Activated CD4-positive, alpha-beta T cell treated with anti-CD3 and anti-CD28 coated beads, Interleukin-2, amount 50 U/mL, for 1 hour (primary cell): ENCODE measurements at regions not wholly inside any gene's neighbourhood (a gene's known extent, or its start where the extent isn't known, plus 50 kb on each side); places are given as distances from the start of the nearest gene placed in this dataset.
"Not testable (repeated sequence)": the region's sequence is repeated elsewhere in the genome, so short reads cannot be mapped to it uniquely, and the experiment has no call there.

ENCODE experiments used
- DNase-seq: peaks from one replicate; pipeline ENCODE4 v3.0.0-alpha.2; 2020

DNA sequence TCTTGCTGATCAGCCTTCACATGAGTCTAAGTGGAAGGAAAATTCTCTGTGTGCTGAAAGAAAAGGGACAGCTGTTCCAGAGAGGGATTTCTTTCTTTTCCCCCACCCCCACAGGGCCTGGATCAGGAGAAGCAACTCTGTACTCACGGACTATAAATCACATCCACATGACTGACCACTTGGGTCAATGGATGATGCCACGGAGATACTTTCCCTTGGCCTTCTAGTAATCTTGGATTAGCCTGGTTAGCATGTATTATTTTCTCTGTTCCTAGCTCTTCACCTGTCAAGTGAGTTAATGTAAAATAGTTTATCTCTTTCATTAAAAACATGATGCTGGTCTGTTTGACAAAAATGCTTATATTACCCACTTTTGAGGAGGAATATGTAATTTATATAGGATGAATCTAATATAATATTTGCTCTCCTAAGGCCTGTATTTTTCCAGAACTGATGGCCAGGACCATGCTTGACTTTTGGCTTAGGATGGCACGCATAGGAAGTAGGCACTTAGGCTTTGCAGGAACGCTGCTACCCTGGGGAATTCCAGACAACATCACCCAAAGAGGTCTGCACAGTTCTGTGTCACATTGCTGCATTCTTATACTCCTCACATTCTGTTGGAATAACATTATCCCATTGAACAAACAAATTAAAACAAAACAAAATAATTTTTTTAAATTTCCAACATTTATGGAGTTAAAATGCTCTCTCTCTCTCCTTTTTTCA lies 892.1 kb downstream of the TLE1 start:
- no peak for DNase-seq

DNA sequence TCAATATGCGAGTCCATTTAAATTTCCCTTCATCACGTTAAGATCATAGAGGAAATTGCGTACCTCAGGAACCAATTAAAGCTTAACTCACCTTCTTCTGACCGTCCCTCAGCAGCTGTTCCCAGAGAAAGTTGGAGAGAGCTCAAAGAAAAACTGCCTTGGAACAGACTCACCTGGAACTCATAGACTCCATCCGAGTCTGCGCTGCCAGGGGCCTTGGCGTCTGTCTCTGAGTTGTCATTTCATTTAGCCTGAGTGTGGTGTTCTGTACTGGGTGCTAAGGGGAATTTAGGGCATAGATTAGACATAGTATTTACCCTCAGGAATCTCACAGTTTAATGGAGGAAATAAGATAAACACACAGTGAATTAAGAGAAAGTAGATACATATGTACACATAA lies 892.7 kb downstream of the TLE1 start:
- DNase-seq = no peak

DNA sequence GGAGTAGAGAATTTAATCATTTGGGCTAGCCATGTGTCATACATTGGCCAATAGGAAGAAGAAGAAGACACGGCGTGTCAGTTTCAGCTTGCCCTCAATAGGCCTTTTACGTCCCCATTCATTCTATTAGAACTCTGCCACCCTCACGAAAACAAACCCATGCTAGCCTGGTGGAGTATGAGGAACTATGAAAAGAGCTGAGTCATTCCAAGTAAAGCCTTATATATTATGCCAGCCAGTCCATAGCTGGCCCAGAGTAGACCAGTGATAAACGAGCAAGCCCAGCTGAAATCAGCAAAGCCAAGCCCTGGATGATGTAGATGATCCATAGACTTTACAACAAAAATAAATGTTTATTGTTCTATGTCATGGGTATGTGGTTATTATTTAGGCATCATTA lies 895.1 kb downstream of the TLE1 start:
- no peak for DNase-seq

DNA sequence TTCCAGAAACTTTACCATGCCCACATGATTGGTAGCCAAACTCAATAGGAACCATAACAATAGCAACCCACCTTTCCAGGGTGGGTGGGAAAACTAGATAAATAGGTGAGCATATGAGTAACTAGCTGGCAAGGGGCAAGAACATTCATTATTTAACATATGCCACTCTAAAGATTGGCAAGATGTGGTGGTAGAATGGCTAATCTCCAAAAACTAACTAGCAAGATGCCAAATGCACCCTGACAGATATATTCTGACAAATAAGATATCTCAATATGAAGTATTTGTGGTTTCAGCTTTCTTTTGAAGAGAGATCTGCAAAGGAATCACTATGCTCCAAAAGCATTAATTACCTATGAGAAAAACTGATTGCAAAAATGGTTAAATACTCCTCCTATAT lies 895.6 kb downstream of the TLE1 start:
- DNase-seq = no peak

DNA sequence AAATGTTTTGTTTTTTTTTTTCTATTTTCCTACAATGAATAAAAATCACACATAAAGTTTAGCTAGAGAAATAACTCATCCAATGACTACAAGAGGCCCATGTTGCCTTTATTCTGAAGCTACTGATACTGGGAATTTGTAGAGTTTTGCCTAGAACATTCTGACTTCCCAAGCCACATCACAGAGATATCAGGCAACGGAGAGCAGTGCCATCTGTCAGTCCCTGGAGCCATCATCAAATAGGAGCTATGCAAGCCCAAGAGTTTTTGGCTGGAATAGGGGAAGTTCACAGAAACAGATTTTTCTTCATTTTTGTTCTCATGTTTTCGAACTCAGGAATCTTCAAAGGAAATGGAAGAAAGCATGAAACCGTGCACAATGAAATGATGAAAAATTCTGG lies 896.6 kb downstream of the TLE1 start:
- no peak for DNase-seq

DNA sequence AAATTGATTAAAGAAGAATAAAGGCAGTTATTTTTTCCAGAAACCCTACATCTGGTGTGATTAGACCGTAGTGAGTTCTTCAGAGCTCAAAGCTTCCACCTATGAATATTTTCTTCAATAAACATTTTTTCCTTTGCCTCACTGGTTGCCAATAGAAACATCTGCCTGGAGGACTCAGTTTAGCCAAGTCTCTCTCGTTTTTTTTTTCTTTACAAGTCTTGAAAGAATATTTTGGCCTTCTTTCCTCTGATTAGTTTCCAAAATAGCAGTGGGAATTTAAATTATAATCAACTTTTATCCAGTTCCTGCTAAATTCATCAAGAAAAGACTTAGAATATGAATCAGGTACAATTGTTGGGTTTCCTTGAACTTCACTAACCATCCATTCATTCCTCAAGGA lies 897.5 kb downstream of the TLE1 start:
- DNase-seq = no peak

DNA sequence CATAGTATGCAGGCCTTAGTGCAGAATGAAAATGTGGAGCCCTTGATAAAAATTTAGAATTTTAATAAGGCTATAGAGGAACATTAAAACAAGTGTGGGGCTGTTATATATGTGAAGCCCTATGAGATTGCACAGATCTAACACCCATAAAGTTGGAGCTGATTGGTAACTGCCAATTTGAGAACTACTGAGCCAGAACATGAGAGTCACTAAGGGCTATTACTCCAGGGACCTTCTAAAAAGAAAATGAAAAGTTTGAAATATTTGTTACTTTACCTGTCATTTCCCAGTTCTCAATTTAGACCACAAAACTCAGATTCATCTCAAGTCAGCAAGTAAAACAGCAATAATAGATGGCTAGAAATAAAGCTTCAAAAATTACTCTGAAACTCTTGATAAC lies 898.6 kb downstream of the TLE1 start:
- DNase-seq = no peak

DNA sequence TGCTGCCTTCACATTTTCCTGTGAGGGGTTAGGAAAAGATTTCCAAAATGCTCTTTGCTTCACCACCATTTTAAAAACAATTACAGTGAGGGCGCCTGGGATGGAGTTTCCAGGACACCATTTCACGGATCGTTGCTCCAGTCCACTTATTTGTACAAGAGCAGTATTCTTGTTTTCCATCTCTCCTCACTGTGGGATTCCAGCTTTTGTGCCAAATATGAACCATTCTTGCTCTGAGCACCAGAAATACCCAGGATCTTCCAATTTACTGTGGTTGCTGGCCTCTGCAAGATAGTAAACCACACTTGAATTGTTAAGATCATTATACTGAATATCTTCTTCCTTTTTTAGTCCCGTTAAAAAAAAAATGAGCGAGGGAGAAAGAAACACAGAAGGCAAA lies 899.5 kb downstream of the TLE1 start:
- DNase-seq = no peak

DNA sequence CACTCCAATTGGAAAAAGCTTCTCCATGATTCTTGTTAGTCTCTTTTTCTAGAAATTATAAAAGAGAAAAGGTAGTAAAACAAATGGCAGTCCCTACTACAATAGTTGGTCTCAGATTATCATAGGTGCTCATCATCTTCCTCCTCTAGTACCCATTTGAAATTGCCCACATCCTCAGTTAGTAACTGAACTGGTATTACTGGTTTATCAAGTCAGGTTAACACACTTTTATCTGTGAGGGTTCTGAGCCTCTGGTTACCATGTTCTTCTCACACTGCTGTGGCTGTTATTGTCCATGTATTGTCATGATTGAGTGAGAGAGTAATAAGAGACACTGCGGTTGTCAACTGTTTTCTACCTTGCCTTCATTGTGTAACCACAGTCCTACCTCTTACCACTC lies 901.7 kb downstream of the TLE1 start:
- DNase-seq = no peak

DNA sequence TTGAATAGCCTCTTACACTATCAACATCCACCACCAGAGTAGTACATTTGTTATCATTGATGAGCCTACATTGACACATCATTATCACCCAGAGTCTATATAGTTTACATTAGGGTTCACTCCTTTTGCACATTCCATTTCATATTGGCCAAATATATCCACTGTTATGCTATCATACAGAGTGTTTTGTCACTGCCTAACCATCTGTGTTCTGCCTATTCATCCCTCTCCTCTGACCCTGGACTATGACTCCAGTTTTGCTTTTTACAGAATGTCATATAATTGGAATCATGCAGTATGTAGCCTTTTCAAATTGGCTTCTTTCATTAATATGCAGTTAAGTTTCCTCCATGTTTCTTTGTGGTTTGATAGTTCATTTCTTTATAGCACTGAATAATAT lies 904.7 kb downstream of the TLE1 start:
- DNase-seq = no peak

DNA sequence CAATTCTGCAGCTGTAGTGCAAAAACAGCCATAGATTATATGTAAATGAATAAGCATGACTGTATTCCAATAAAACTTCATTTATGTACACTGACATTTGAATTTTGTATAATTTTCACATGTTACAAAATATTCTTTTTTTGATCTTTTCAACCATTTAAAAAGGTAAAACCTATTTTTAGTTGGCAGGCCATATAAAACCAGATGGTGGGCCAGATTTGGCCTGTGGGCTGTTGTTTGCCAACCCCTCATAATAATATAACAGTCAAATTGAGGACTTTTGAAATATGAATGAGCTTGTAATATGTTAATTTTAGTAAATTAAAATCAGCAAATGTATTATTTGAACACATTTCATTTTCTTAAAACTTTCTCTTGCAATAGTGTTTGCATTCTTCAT lies 913.4 kb downstream of the TLE1 start:
- no peak for DNase-seq

DNA sequence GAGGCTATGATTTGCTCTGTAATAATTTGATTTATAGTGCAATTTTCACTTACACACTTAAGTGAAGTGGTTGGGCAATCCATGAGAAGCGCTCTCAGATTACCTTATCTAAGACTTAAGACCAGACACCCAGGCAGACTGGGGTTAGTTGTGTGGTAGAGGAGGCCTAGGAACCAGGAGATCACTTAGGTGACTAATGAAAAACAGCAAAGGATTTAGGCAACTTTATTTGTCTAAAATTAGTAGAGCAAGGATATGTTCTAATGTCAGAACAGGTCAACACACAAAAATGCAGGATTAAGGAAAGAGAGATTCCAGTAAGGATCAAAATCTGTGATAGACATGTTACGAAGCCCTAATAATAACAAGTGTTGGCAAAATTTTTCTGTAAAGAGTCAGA lies 913.8 kb downstream of the TLE1 start:
- no peak for DNase-seq

DNA sequence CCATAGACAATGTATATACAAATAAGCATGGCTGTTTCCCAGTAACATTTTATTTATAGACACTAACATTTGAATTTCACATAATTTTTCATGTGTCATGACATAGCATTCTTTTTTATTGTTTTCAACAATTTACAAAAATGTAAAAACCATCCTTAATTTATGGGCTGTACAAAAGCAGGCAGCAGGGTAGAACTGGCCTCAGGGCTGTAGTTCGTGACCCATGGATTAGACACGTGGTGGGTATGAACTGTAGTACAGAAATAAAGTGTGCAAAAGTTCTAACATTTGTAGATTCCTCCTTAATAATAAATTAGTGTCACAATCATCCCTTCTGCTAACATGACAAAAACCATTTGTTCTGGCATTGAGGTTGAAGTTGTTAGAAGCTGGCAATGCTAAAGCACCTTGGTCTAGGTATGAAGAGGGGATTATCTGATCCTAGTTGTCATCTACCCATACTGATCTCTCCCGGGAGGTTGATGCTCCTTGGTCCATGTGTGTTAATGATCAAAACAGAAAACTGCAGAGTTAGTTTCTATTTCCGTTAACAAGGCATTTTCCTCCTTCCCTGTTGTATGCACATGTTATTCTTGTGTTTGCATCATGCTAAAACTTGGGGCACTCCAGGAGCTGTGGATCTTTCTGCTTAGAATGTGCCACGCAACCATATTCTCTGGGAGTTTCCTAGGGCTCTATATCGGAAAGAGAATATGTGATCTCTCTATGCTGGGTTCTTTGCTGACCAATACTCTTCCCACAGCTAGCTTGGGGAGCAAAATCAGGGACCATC lies 917.6 kb downstream of the TLE1 start:
- DNase-seq = no peak

DNA sequence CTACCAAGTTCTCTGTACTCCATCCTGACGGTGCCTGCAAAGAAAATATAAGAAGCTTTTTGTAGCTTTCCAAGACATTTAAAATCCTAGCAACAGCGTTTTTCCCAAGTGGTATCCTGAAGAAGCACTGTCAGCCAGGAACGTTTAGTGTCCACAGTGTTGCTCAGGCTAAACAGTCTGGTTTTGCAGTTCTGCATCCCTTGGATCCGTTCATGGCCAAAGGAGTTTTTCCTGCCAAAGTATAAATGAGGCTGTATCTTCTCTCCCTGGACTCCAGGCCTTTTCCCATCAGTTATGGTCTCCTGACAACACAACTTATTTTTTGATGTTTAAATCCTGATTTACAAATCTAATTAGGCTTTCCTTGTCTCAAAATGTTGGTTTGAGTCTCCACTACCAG lies 925.8 kb downstream of the TLE1 start:
- no peak for DNase-seq

DNA sequence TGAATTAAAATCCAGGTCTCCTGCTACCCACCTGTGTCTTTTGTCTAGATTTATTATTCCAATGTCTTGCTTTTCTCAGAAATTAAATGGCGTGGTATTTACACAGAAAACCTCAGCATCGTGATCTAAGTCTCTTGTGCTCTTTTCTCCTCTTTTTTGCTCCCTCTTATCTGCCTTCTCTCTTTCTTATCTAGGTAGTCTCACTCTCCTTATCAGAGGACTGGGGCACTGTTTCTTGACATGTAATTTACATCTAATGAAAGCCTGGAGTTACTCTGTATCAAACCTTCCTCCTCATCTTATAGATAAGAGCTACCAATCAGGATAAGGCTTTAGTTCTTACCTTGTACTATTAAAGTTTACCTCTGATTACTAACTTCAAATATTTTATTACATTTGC lies 933.8 kb downstream of the TLE1 start:
- no peak for DNase-seq

DNA sequence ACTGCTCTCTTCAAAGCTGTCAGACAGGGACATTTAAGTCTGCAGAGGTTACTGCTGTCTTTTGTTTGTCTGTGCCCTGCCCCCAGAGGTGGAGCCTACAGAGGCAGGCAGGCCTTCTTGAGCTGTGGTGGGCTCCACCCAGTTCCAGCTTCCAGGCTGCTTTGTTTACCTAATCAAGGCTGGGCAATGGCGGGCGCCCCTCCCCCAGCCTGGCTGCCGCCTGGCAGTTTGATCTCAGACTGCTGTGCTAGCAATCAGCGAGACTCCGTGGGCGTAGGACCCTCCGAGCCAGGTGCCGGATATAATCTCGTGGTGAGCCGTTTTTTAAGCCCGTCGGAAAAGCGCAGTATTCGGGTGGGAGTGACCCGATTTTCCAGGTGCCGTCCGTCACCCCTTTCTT lies 942.3 kb downstream of the TLE1 start:
- not testable (repeated sequence) for DNase-seq

DNA sequence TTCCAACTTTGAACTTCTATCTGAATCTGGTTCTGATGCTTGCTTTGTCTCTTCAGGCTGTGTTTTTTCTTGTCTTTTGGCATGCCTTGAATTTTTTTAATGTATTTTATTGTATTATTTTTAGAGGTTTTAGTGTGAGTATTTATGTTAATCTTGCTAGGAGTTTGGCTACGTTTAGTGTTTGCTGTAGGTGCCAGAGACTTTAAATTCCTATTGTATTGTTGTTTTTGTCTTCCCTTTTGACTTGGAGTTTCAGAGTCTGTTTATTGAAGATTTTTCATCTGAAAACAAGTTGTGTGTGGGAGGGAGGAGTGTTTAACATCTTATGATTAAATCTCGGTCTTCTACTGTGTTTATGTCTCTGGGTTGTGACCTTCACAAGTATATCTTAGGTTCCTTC lies 956.8 kb downstream of the TLE1 start:
- no peak for DNase-seq

DNA sequence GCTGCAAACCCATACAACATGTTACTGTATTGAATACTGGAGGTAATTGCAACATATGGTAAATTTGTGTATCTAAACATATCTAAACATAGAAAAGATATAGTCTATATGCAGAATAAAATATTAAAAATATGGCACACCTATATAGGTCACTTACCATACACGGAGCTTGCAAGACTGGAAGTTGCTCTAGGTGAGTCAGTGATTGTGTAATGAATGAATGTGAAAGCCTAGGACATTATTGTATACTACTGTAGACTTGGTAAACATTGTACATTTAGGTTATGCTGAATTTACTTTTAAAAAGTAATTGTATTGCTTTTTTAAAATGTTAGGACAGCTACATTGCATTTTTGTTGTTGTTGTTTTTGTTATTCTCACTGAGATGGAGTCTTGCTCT lies 968.8 kb downstream of the TLE1 start:
- DNase-seq = no peak

DNA sequence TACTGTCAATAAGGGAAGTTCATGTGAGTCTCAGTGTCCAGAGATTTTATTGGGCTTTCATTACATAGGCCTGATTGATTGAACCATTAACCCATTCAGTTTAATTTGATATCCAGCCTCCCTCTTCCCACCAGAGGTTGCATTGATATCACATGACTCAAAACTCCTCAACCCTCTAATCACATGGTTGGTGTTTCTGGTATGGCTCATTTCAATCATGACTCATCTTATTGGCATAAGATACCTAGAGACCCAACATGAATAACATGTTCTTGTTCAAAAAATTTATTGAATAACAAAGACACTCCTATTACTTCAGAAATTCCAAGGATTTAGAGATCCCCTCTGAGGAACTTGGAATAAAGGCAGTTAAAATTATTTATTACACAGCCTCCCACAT lies 982.2 kb downstream of the TLE1 start:
- no peak for DNase-seq

DNA sequence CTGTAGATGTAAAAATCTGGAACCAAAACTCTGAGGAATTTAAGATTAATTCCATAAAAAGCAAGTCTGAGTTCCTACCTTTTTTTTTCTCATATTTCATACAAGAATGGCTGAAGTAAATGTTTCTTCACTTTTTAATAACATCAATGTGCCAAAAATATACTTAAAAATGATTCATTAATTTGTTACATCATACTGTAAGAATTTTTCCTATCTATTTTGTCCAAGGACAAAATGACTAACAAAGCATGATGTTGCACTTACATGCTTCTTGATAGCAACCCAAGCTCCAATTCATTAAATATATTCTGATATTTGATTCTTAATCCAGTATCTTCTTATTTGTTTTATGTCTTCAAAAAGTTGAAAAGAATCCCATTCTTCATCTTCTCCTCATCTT lies 988.3 kb downstream of the TLE1 start:
- no peak for DNase-seq

DNA sequence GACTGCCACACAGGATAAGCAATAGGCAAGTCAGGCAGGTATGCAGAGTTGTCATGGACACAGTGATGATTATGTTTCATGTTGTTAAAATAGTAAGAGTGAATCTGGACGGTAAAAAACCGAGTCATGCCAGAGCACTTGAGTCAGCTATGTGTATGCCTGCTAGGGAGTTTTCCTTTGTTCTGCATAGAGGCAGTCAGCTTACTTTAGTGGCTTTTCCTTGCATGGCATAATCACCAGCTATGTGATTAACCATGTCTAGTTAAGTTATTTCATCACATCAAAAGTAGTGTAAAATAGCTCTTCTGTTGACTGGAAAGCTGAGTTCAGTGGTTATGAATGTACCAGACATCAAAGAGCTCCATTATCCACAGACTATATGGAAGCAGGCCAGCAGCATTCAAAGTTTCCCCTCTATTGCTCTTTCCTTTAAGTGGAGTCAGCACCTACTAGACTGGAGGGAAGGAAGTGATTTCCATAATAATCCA lies 989.8 kb downstream of the TLE1 start:
- DNase-seq = no peak

DNA sequence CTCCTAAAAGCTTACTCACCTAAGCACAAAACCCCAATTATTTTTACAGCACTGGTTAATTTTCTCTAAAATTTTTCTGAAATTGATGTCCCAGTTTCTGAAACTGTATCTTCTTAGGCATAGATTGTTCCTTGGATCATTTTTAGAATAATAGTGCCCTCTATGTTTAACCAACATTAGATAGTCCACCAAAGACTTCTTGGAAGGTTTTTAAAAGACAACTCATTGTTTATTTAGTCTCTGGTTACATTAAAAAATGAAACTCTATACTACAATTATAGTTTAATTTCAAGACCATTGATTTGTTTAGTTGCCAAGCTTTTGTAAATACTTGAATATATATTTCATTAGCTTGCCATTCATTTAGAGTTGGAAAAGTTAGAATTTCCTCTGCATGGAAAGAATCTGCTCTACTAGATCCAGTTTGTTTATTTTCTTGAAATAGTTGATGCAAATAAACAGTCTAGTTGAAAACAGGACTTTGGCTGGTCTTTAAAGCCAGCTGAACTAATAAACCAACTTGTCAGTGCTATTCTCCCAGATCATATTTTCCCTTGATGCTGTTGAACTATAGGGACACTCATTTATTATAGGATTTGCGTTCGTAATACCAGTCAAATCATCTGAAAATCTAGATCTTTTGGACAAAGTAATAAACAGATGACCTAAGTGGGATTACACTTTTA lies 990.5 kb downstream of the TLE1 start:
- DNase-seq = no peak

DNA sequence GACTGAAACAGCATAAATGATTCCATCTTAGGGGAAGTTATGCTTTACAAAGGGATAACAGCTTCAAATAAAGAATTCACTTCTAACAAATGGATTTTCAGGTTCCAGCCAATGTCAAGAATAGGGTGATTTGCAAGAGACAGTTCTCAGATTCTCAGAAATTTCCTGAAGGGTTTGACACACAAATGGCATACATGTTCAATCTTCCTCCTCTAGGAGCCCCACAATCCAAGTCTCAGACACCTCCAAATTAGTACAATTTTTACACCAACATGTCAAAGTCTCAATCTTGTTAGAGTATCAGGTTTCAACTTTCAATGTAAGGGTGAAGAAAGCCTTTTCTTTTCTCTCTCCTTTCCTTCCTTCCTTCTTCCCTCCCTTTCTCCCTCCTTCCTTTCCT lies 996.6 kb downstream of the TLE1 start:
- no peak for DNase-seq

DNA sequence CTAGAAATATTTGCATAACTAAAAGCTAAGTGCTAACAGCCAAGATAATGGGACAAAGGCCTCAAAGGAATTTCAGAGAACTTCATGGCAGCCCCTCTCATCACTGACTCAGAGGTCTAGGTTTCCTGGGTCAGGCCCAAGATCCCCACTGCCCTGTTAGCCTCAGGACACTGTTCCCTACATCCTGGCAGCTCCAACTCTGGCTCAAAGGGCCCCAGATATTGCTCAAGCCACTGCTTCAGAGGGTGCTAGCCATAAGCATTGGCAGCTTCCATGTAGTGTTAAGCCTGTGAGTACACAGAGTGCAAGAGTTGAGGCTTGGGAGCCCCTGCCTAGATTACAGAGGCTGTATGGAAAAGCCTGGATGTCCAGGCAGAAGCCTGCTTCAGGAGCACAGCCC lies 998.1 kb downstream of the TLE1 start:
- DNase-seq = no peak
